IPS DF 6.9 (cell line): ENCODE measurements at regions not wholly inside any gene's neighbourhood (a gene's known extent, or its start where the extent isn't known, plus 50 kb on each side); places are given as distances from the start of the nearest gene placed in this dataset.
"Not testable (repeated sequence)": the region's sequence is repeated elsewhere in the genome, so short reads cannot be mapped to it uniquely, and the experiment has no call there.

Experiments
- DNase-seq: peaks from one replicate; pipeline ENCODE4 v3.0.0-alpha.2; 2013; ENCODE audit warnings: low read depth, low spot score
- H3K27ac ChIP-seq: one replicate; pipeline ENCODE4 v1.5.1; 2013; ENCODE audit warnings: low read length, control low read depth
- H3K27me3 ChIP-seq: 2 replicates; pipeline ENCODE4 v1.6.1; 2013; ENCODE audit warnings: mild to moderate bottlenecking, low read length; ENCODE audit not compliant: control insufficient read depth, insufficient read depth
- H3K36me3 ChIP-seq: 2 replicates; pipeline ENCODE4 v1.6.1; 2013; ENCODE audit warnings: low read length; ENCODE audit not compliant: control insufficient read depth, insufficient read depth
- H3K4me1 ChIP-seq: 2 replicates; pipeline ENCODE4 v1.6.1; 2013; ENCODE audit warnings: low read length; ENCODE audit not compliant: control insufficient read depth, insufficient read depth
- H3K4me3 ChIP-seq: 2 replicates; pipeline ENCODE4 v1.5.1; 2013; ENCODE audit warnings: mild to moderate bottlenecking, low read length
- H3K9me3 ChIP-seq: 2 replicates; pipeline ENCODE4 v1.6.1; 2013; ENCODE audit warnings: low read length, inconsistent platforms; ENCODE audit not compliant: control insufficient read depth, insufficient read depth
- WGBS: extraction: QIAGEN DNeasy Blood & Tissue Kit; methylation state at CpG from one replicate; pipeline ENCODE4 v1.1.7; 2013; ENCODE audit warnings: mixed read lengths, missing lambda C conversion rate; ENCODE audit not compliant: insufficient read length, insufficient coverage; 5-methylcytosine and 5-hydroxymethylcytosine counted together

DNA sequence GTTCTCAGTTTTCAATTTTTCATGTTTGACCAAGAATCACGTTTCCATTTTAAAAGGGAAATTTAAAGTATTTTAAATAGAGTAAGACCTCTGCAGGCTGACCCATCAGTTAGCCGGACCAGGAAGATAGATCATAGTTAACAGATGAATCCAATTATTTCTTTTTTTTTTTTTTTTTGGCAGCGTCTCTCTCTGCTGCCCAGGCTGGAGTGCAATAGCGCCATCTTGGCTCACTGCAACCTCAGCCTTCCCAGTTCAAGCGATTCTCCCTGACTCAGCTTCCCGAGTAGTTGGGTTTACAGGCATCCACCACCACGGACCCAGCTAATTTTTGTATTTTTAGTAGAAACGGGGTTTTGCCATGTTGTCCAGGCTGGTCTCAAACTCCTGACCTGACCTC lies 256.7 kb upstream of the CNR1 start:
- WGBS = no CpG with 5 or more reads among the region's 8 CpGs
- Histone ChIP-seq H3K27ac (no peak overlapping the region), H3K27me3 (no peaks in the 10 kb centered on the region), H3K4me1 (no peaks in the 10 kb centered on the region), H3K4me3 (no peak overlapping the region), H3K36me3 (no peaks in the 10 kb centered on the region), H3K9me3 (no peaks in the 10 kb centered on the region)
- peak; percentile 7 for DNase-seq

- H3K27me3 ChIP-seq, H3K4me3 ChIP-seq, H3K27ac ChIP-seq, H3K36me3 ChIP-seq, DNase-seq, H3K4me1 ChIP-seq, H3K9me3 ChIP-seq: not testable (repeated sequence)
- WGBS = no CpG with 5 or more reads among the region's 21 CpGs
Observed at GRCh38 chr6:88420967-88421488, 254.9 kb upstream of the CNR1 start.

- H3K4me3 ChIP-seq, H3K27me3 ChIP-seq, H3K36me3 ChIP-seq, H3K27ac ChIP-seq, DNase-seq, H3K9me3 ChIP-seq, H3K4me1 ChIP-seq: not testable (repeated sequence)
- WGBS = no CpG with 5 or more reads among the region's 13 CpGs
Observed at GRCh38 chr6:88418921-88419810, 253.0 kb upstream of the CNR1 start.

DNA sequence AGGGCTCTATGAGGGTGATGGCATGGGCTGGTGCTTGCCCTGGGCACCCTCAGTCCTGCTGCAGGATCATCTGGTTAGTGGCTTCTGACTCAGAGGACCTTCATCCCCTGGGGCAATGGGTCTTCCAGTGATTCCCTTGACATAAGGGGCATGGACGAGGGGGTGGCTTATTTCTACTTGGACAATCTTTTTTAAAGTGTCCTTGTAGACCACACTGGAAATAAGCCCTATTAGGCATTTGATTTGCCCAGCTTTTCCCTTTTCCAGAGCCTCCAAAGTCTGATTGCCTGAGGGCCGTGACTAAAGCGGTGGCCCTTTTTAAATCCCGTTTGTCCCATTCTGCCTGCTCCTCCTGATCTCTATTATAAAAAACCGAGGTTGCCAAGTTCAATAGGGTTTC lies 251.2 kb upstream of the CNR1 start:
- H3K9me3 ChIP-seq, H3K4me1 ChIP-seq, H3K27me3 ChIP-seq, H3K36me3 ChIP-seq, DNase-seq, H3K4me3 ChIP-seq, H3K27ac ChIP-seq: not testable (repeated sequence)
- no CpG with 5 or more reads among the region's 5 CpGs for WGBS

DNA sequence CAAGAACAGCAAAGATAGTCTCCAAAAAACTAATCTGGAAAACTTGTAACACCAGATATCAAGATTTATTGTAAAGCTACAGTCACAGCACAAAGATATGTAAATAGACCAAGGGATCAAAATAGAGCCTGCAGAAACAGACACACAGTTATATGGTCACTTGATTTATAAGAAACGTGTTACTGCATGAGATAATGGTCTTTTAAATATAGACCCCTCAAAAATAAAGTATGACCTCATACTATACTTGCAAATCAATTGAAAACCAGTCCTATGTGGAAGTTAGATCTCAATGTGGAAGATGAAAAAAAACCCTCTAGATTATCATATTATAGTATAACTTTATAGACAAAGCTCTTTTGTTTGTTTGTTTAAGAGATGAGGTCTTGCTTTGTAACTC lies 247.3 kb upstream of the CNR1 start:
- H3K4me3 ChIP-seq = no peak overlapping the region
- DNase-seq = no peak
- no peak overlapping the region for H3K27ac ChIP-seq
- WGBS = no CpG with 5 or more reads among the region's 1 CpG
- H3K9me3 ChIP-seq = no peaks in the 10 kb centered on the region
- no peaks in the 10 kb centered on the region for H3K4me1 ChIP-seq
- H3K27me3 ChIP-seq = no peaks in the 10 kb centered on the region
- H3K36me3 ChIP-seq = no peaks in the 10 kb centered on the region

DNA sequence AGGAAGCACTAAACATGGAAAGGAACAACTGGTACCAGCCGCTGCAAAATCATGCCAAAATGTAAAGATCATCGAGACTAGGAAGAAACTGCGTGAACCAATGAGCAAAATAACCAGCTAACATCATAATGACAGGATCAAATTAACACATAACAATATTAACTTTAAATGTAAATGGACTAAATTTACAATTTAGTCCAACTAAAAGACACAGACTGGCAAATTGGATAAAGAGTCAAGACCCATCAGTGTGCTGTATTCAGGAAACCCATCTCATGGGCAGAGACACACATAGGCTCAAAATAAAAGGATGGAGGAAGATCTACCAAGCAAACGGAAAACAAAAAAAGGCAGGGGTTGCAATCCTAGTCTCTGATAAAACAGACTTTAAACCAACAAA lies 242.2 kb upstream of the CNR1 start:
- H3K27me3 ChIP-seq, H3K9me3 ChIP-seq, H3K27ac ChIP-seq, H3K36me3 ChIP-seq, H3K4me1 ChIP-seq, DNase-seq, H3K4me3 ChIP-seq: not testable (repeated sequence)
- no CpG with 5 or more reads among the region's 4 CpGs for WGBS

DNA sequence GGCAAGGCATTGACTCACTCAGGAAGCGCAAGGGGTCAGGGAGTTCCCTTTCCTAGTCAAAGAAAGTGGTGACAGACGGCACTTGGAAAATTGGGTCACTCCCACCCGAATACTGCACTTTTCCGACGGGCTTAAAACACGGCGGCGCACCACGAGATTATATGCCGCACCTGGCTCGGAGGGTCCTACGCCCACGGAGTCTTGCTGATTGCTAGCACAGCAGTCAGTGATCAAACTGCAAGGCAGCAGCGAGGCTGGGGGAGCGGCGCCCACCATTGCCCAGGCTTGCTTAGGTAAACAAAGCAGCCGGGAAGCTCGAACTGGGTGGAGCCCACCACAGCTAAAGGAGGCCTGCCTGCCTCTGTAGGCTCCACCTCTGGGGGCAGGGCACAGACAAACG lies 240.5 kb upstream of the CNR1 start:
- H3K27me3 ChIP-seq, H3K9me3 ChIP-seq, H3K4me1 ChIP-seq, H3K36me3 ChIP-seq, DNase-seq, H3K27ac ChIP-seq: not testable (repeated sequence)
- WGBS = no CpG with 5 or more reads among the region's 19 CpGs
- peak overlapping the region; percentile 71; the same call in 1 of the 2 replicates for H3K4me3 ChIP-seq

- no peaks in the 10 kb centered on the region for H3K27me3 ChIP-seq
- no peaks in the 10 kb centered on the region for H3K36me3 ChIP-seq
- H3K4me1 ChIP-seq = no peaks in the 10 kb centered on the region
- WGBS = no CpG with 5 or more reads among the region's 1 CpG
- H3K9me3 ChIP-seq = no peaks in the 10 kb centered on the region
- no peak overlapping the region for H3K27ac ChIP-seq
- no peak overlapping the region for H3K4me3 ChIP-seq
- no peak for DNase-seq
Observed at GRCh38 chr6:88403486-88403885, 237.3 kb upstream of the CNR1 start.

- Histone ChIP-seq H3K4me3 (no peak overlapping the region), H3K9me3 (no peaks in the 10 kb centered on the region), H3K36me3 (no peaks in the 10 kb centered on the region), H3K4me1 (no peaks in the 10 kb centered on the region), H3K27me3 (no peaks in the 10 kb centered on the region), H3K27ac (no peak overlapping the region)
- no CpG with 5 or more reads among the region's 3 CpGs for WGBS
- DNase-seq = no peak
Observed at GRCh38 chr6:88402909-88403308, 236.8 kb upstream of the CNR1 start.

- DNase-seq, H3K27ac ChIP-seq, H3K27me3 ChIP-seq, H3K4me3 ChIP-seq, H3K4me1 ChIP-seq, H3K9me3 ChIP-seq, H3K36me3 ChIP-seq: not testable (repeated sequence)
- no CpG with 5 or more reads among the region's 7 CpGs for WGBS
Observed at GRCh38 chr6:88390998-88391397, 224.9 kb upstream of the CNR1 start.

GRCh38 chr6:88388589-88388988 lies 222.4 kb upstream of the CNR1 start:
- H3K4me3 ChIP-seq = no peak overlapping the region
- no peaks in the 10 kb centered on the region for H3K36me3 ChIP-seq
- no peaks in the 10 kb centered on the region for H3K27me3 ChIP-seq
- DNase-seq = no peak
- H3K9me3 ChIP-seq = no peaks in the 10 kb centered on the region
- H3K27ac ChIP-seq = no peak overlapping the region
- H3K4me1 ChIP-seq = no peaks in the 10 kb centered on the region
